NCI-H2171 treated with DMSO at 0.1 percent for 48 hours (cell line): ENCODE measurements at regions not wholly inside any gene's neighbourhood (a gene's known extent, or its start where the extent isn't known, plus 50 kb on each side); places are given as distances from the start of the nearest gene placed in this dataset.
"Not testable (repeated sequence)": the region's sequence is repeated elsewhere in the genome, so short reads cannot be mapped to it uniquely, and the experiment has no call there.

ENCODE experiments used
- DNase-seq: peaks from one replicate; lab custom pipeline; 2025; lab: John Stamatoyannopoulos, UW

GRCh38 chr2:53362934-53363333, 404.7 kb upstream of the CHAC2 start:
- no peak for DNase-seq

GRCh38 chr2:53356291-53356905, 411.2 kb upstream of the CHAC2 start:
- no peak for DNase-seq

DNA sequence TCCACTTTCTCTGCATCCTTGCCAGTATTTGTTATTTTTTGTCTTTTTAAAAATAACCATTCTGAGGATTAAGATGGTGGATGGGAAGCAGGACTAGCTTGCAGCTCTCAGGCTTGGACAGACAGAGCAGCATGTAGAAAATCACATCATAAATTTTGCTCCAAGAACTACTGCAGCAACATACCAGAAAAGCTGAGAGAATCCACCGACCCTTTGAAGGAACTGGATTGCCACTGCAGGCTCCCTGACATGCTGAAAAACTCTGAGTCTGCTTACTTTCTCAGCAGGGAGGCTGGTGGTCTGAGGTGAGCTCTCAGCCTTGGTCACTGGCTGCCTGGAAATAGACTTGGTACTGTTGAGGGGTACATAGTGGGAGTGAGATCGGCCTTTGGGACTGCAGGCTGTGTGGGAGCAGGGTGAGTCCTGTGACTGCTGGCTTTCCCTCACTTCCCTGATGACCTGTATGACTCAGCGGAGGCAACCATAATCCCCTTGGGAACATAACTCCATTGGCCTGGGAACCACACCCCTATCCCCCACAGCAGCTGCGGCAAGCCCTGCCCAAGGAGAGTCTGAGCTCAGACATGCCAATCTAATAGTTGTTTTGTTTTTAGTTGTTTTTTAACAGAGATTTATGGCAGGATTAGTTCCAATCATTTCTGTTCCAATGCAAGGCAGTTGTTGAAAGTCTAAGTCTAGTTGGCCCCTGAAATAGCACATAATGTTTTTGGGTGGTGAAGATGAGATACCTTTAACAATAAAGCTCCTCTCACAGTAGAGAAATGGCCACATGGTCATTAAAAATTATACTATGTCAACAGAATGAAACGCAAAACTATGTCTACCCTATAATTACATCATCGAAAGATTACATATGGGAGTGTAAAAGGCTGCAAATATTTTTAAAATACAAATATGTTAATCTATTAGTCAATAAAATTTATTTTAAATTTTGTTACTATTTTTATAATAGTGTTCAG, 414.2 kb upstream of the CHAC2 start:
- DNase-seq, result peak; percentile 58

DNA sequence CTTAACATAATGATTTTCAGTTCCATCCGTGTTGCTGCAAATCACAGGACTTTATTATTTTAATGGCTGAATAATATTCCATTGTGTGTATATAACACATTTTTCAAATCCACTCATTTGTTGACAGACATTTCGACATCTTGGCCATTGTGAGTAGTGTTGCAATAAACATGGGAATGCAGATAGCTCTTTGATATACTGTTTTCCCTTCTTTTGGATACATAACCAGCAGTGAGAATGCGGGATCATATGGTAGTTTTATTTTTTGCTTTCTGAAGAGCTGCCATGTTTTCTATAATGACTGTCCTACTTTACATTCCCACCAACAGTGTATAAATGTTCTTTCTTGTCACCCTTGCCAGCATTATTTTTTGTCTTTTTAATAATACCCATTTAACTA, 420.3 kb upstream of the CHAC2 start:
- DNase-seq, result no peak

GRCh38 chr2:53342248-53342647, 425.4 kb upstream of the CHAC2 start:
- no peak for DNase-seq

DNA sequence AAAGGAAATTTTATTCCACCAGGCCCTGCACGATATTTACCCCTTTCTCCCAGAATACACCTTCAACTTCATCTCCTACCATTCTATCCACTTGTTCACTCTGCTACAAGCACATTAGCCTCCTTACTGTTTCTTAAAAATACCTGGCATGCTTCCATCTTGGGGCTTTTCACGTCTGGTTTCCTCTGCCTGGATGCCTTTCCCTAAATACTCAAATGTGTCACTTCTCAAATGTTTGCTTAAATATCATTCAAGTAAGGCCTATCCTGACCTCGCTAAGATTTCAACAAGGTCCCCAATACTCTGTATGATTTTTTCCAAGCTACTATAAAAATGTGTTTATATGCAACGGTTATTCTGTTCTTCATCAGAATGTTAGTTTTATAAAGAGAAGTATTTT, 433.0 kb upstream of the CHAC2 start:
- peak; percentile 73 for DNase-seq

- no peak for DNase-seq
Observed at GRCh38 chr2:53331667-53332066, 435.9 kb upstream of the CHAC2 start.

DNA sequence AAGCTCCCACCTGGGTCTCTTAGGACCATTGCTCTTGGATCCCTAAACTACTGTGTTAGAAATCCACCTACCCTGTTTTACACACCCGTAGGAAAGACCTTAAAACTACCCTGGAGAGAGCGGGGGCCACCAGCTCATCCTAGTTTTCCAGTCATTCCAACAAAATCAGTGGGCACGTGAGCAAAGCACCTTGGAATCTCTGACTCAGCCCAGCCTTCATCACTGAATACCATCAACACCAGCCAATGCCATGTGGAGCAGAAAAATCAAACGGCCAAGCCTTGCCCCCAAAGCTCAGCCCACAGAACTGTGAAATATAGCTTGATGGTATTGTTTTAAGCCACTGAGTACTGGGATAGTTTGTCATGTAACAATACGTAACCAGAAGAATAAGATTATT, 449.7 kb upstream of the CHAC2 start:
- no peak for DNase-seq

DNA sequence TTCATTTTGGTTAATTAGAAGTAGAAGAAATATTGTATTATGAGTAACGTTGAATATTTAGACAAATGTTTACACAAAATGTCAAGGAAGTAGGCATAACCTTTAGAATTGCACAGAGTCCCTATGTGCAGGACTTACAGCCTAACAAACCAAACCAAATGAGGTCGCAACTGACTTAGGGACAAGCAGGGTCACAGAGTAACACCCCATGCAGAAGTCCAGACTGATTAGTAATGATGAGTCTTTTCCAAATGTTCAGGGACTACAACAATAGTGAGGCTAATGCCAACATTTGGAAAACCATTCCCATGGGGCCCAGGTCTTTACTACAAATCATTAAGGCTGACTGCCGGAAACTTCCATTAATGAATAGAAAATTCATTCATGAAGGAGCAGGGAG, 452.5 kb upstream of the CHAC2 start:
- no peak for DNase-seq

DNA sequence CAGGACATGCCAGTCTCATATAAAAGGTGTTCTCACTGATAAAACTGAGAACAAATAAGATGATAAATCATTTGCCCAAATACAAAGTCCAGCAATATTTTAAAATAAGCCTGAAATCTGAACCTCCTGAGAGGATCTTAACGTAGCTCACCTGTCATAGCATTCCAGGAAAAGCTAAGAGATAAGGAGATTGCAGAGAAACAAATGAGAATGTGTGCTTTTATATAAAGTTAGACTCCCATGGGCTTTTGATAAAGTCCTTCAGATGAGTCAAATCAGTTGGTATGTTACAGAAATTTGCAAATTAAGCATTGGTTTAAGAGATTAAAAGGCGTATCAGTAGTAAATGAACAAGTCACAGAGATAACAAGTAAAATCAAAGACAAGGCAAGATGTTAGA, 452.9 kb upstream of the CHAC2 start:
- DNase-seq, result no peak

GRCh38 chr2:53313644-53314043, 454.0 kb upstream of the CHAC2 start:
- not testable (repeated sequence) for DNase-seq

DNA sequence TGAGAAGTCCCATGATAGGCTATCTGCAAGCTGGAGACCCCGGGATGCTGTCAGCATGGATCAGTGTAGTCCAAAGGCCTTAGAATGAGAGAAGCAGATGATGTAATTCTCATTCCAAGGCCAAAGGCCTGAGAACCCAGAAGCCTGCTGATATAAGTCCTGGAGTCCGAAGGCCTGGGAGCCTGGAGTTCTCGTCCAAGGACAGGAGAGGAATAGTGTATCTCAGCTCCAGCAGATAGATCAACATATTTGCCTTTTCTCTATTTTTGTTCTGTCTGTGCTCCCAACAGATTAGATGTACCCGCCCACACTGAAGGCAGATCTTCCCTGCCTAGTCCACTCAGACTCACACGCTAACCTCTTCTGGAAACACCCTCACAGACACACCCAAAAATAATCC, 454.9 kb upstream of the CHAC2 start:
- no peak for DNase-seq

DNA sequence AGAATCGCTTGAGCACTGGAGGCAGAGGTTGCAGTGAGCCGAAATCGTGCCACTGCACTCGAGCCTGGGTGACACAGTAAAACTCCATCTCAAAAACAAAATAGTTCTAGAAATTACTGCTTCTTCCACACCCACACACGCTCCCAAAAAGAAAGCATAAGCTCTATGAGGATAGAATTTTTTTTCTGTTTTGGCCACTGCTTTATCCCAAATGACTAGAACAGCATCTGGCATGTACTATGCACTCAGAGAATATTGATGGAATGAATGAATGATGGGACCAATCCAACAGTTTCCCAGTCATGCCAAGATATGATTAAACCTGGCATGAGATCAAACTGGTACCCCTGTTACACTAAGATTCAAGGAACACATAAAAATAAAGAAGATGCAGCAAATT, 455.4 kb upstream of the CHAC2 start:
- DNase-seq, result no peak

- no peak for DNase-seq
Observed at GRCh38 chr2:53303012-53303578, 464.5 kb upstream of the CHAC2 start.

DNA sequence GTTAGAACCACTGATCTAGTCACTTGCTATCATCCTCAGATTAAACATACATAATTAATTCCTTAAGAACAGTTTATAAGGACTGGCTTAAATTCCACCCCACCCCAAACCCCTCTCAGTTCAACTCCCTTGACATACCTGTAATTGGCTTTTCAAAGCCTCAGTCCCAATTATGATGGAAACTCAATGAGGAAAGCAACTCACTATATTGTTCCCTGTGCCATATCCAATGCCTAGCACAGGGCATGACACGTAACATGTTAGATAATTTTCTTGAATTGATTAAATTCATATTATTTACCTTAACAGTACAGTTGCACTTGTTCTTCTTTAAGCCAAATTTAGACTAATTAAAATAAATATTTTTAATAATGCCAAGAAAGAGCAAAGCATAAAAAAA, 465.1 kb upstream of the CHAC2 start:
- no peak for DNase-seq

- DNase-seq, result no peak
Observed at GRCh38 chr2:53289309-53290006, 478.1 kb upstream of the CHAC2 start.

DNA sequence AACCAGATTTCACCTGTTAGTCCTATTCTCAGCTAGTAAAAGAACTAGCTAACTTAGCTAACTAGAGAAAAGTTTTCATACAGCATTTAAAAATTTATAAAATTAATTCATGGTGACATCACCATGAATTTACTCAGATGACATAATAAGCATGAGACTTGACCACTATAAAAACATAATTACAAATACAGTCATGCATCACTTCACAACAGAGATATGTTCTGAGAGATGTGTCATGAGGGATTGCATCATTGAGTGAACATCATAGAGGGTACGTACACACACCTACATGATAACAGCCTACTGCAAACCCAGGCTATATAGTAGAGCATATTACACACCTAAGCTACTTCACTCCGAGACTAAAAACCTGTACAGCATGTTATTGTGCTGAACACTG, 481.3 kb upstream of the CHAC2 start:
- DNase-seq, result no peak

GRCh38 chr2:53275743-53276142, 491.9 kb upstream of the CHAC2 start:
- DNase-seq, result no peak

DNA sequence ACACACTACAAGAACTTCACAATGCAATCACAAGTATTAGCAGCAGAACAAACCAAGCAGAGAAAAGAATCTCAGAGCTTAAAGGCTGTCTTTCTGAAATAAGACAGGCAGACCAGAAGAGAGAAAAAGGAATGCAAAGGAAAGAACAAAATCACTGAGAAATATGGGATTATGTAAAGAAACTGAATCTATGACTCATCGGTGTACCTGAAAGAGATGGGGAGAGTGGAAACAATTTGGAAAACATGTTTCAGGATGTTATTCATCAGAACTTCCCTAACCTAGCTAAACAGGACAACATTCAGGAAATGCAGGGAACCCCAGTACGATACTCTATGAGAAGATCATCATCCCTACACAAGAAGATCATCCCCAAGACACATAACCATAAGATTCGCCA, 499.0 kb upstream of the CHAC2 start:
- DNase-seq, result no peak

DNA sequence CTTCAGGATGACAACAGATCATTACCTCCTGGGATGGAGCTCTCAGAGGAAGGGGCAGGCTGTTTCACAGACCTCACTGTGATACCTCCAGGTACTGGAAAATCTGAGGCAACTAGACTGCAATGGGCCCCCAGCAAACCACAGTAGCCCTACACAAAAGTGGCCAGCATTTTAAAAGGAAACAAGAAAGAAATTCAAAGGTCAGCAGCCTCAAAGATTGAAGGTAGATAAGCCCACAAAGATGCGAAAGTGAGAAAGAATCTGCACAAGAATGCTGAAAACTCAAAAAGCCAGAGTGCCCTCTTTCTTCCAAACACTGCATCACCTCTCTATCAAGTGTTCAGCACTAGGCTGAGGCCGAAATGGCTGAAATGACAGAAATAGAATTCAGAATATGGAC, 499.5 kb upstream of the CHAC2 start:
- no peak for DNase-seq

- no peak for DNase-seq
Observed at GRCh38 chr2:53265544-53266299, 501.9 kb upstream of the CHAC2 start.

GRCh38 chr2:53260568-53260967, 507.0 kb upstream of the CHAC2 start:
- DNase-seq, result no peak
